ENCODE measurements at regions not wholly inside any gene's neighbourhood (a gene's known extent, or its start where the extent isn't known, plus 50 kb on each side); places are given as distances from the start of the nearest gene placed in this dataset.
"Not testable (repeated sequence)": the region's sequence is repeated elsewhere in the genome, so short reads cannot be mapped to it uniquely, and the experiment has no call there.

GRCh38 chr1:232416026-232416568, 213.8 kb downstream of the SIPA1L2 start:
- DNase-seq (ENCODE audit: low spot score) = peak; percentile 27

GRCh38 chr1:232415481-232415880, 214.5 kb downstream of the SIPA1L2 start:
- not testable (repeated sequence) for DNase-seq (ENCODE audit: low spot score)

GRCh38 chr1:232414100-232414499, 215.8 kb downstream of the SIPA1L2 start:
- no peak for DNase-seq (ENCODE audit: low spot score)

- no peak for DNase-seq (ENCODE audit: low spot score)
Observed at GRCh38 chr1:232413674-232414073, 216.3 kb downstream of the SIPA1L2 start.

GRCh38 chr1:232409584-232409983, 220.3 kb downstream of the SIPA1L2 start:
- DNase-seq (ENCODE audit: low spot score) = no peak

GRCh38 chr1:232407120-232407519, 222.8 kb downstream of the SIPA1L2 start:
- DNase-seq (ENCODE audit: low spot score) = no peak

- DNase-seq (ENCODE audit: low spot score) = no peak
Observed at GRCh38 chr1:232405781-232406180, 224.2 kb downstream of the SIPA1L2 start.

- DNase-seq (ENCODE audit: low spot score) = no peak
Observed at GRCh38 chr1:232404981-232405731, 224.8 kb downstream of the SIPA1L2 start.

GRCh38 chr1:232404227-232404626, 225.7 kb downstream of the SIPA1L2 start:
- no peak for DNase-seq (ENCODE audit: low spot score)

GRCh38 chr1:232403017-232403714, 226.8 kb downstream of the SIPA1L2 start:
- no peak for DNase-seq (ENCODE audit: low spot score)

- DNase-seq (ENCODE audit: low spot score) = no peak
Observed at GRCh38 chr1:232398823-232399222, 231.1 kb downstream of the SIPA1L2 start.

GRCh38 chr1:232393444-232394146, 236.3 kb downstream of the SIPA1L2 start:
- DNase-seq (ENCODE audit: low spot score) = no peak

GRCh38 chr1:232393010-232393409, 236.9 kb downstream of the SIPA1L2 start:
- peak; percentile 23 for DNase-seq (ENCODE audit: low spot score)

- DNase-seq (ENCODE audit: low spot score) = no peak
Observed at GRCh38 chr1:232390590-232390989, 239.3 kb downstream of the SIPA1L2 start.

- no peak for DNase-seq (ENCODE audit: low spot score)
Observed at GRCh38 chr1:232389744-232390143, 240.2 kb downstream of the SIPA1L2 start.

- DNase-seq (ENCODE audit: low spot score) = no peak
Observed at GRCh38 chr1:232388363-232388762, 241.6 kb downstream of the SIPA1L2 start.

GRCh38 chr1:232386721-232387510, 243.0 kb downstream of the SIPA1L2 start:
- DNase-seq (ENCODE audit: low spot score) = no peak

GRCh38 chr1:232386294-232386693, 243.6 kb downstream of the SIPA1L2 start:
- no peak for DNase-seq (ENCODE audit: low spot score)

GRCh38 chr1:232385221-232385620, 244.7 kb downstream of the SIPA1L2 start:
- DNase-seq (ENCODE audit: low spot score) = peak; percentile 73

- DNase-seq (ENCODE audit: low spot score) = no peak
Observed at GRCh38 chr1:232384171-232384883, 245.6 kb downstream of the SIPA1L2 start.
